ENCODE measurements at regions not wholly inside any gene's neighbourhood (a gene's known extent, or its start where the extent isn't known, plus 50 kb on each side); places are given as distances from the start of the nearest gene placed in this dataset.

DNA sequence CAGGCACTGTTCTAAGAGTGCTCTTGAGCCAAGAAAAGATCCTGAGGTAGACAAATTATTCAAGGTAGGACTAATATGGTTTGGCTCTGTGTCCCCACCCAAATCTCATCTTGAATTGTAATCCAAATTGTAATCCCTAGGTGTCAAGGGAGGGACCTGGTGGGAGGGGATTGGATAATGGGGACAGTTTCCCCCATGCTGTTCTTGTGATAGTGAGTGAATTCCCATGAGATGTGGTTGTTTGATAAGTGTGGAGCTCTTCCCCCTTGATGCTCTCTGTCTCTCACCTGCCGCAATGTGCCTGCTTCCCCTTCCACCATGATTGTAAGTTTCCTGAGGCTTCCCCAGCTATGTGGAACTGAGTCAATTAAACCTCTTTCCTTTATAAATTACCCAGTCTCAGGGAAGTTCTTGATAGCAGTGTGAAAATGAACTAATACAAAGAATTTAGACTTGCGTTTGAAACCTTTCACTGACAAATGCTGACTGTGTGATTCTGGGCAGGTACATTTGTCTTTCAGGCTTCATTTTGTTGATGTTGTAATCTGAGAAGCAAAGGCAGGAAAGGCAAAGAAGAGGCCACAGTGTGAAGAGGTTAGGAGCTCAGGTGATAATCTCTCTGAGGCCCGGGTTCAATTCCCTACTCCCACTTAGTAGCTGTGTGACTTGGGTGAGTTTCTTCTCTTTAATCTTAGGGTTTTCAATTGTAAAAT lies 115.8 kb upstream of the PAX6 start:
- TF ChIP-seq, protein P1, sequence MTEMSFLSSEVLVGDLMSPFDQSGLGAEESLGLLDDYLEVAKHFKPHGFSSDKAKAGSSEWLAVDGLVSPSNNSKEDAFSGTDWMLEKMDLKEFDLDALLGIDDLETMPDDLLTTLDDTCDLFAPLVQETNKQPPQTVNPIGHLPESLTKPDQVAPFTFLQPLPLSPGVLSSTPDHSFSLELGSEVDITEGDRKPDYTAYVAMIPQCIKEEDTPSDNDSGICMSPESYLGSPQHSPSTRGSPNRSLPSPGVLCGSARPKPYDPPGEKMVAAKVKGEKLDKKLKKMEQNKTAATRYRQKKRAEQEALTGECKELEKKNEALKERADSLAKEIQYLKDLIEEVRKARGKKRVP (CRISPR knock-in tag; IDR thresholded peaks at IDR 0.05): no peak
- no peak for TF ChIP-seq EGR1 (conservative IDR thresholded peaks at IDR 0.05)
- no peak for TF ChIP-seq PHF20 (IDR thresholded peaks at IDR 0.05; ENCODE audit: partially characterized antibody)
- TF ChIP-seq, protein P2, sequence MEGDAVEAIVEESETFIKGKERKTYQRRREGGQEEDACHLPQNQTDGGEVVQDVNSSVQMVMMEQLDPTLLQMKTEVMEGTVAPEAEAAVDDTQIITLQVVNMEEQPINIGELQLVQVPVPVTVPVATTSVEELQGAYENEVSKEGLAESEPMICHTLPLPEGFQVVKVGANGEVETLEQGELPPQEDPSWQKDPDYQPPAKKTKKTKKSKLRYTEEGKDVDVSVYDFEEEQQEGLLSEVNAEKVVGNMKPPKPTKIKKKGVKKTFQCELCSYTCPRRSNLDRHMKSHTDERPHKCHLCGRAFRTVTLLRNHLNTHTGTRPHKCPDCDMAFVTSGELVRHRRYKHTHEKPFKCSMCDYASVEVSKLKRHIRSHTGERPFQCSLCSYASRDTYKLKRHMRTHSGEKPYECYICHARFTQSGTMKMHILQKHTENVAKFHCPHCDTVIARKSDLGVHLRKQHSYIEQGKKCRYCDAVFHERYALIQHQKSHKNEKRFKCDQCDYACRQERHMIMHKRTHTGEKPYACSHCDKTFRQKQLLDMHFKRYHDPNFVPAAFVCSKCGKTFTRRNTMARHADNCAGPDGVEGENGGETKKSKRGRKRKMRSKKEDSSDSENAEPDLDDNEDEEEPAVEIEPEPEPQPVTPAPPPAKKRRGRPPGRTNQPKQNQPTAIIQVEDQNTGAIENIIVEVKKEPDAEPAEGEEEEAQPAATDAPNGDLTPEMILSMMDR (IDR thresholded peaks at IDR 0.05 in 2 of 3, conservative IDR thresholded peaks at IDR 0.05 in 1 of 3; ENCODE audit: insufficient read depth in 2 of 3, low read depth in 1 of 3, low read length in 3 of 3): no peak
- TF ChIP-seq LCOR (CRISPR knock-in tag; IDR thresholded peaks at IDR 0.05): no peak
